ENCODE measurements at regions not wholly inside any gene's neighbourhood (a gene's known extent, or its start where the extent isn't known, plus 50 kb on each side); places are given as distances from the start of the nearest gene placed in this dataset.

GRCh38 chr4:12120968-12121367 lies 692.3 kb upstream of the HS3ST1 start:
- TF ChIP-seq, protein P1, sequence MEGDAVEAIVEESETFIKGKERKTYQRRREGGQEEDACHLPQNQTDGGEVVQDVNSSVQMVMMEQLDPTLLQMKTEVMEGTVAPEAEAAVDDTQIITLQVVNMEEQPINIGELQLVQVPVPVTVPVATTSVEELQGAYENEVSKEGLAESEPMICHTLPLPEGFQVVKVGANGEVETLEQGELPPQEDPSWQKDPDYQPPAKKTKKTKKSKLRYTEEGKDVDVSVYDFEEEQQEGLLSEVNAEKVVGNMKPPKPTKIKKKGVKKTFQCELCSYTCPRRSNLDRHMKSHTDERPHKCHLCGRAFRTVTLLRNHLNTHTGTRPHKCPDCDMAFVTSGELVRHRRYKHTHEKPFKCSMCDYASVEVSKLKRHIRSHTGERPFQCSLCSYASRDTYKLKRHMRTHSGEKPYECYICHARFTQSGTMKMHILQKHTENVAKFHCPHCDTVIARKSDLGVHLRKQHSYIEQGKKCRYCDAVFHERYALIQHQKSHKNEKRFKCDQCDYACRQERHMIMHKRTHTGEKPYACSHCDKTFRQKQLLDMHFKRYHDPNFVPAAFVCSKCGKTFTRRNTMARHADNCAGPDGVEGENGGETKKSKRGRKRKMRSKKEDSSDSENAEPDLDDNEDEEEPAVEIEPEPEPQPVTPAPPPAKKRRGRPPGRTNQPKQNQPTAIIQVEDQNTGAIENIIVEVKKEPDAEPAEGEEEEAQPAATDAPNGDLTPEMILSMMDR (IDR thresholded peaks at IDR 0.05 in 2 of 3, conservative IDR thresholded peaks at IDR 0.05 in 1 of 3; ENCODE audit: insufficient read depth in 2 of 3, low read depth in 1 of 3, low read length in 3 of 3): no peak
- TF ChIP-seq CBX8 (IDR thresholded peaks at IDR 0.05; ENCODE audit: borderline replicate concordance, extremely low read depth, low read depth, low read length, poor library complexity, severe bottlenecking) (no peak), TRIM28 (IDR thresholded peaks at IDR 0.05) (no peak), NCOR1 (IDR thresholded peaks at IDR 0.05) (no peak)

Measured in K562 (cell line).